ENCODE measurements at regions not wholly inside any gene's neighbourhood (a gene's known extent, or its start where the extent isn't known, plus 50 kb on each side); places are given as distances from the start of the nearest gene placed in this dataset.

- Histone ChIP-seq H3K4ac (ENCODE audit: low read depth, low read length) (no peak overlapping the region), H4K8ac (ENCODE audit: low read depth in 2 of 2, low read length in 2 of 2) (no peak overlapping the region), H4K5ac (ENCODE audit: low read depth, low read length) (no peak overlapping the region), H3K9me1 (ENCODE audit: insufficient read depth, low read length) (no peaks in the 10 kb centered on the region), H3K79me1 (ENCODE audit: low read depth in 1 of 2, low read length in 2 of 2) (no peaks in the 10 kb centered on the region), H2BK15ac (ENCODE audit: low read depth, low read length) (no peak overlapping the region), H4K91ac (ENCODE audit: insufficient read depth, low read depth, low read length) (no peak overlapping the region), H3K23ac (ENCODE audit: low read depth, low read length) (no peak overlapping the region), H2AFZ (replicated peaks; ENCODE audit: low read length, poor library complexity) (no peak overlapping the region), H3K4me3 (ENCODE audit: insufficient read depth, low read depth, low read length) (no peak overlapping the region), H2AK5ac (ENCODE audit: low read depth, low read length) (no peak overlapping the region), H3K9me3 (ENCODE audit: control insufficient read depth, insufficient read depth, low read length) (no peaks in the 10 kb centered on the region), H3K18ac (ENCODE audit: low read depth, low read length) (no peak overlapping the region), H3K4me2 (ENCODE audit: low read depth, low read length) (no peak overlapping the region), H3K27ac (ENCODE audit: insufficient read depth, low read length) (no peak overlapping the region), H3K14ac (replicated peaks; ENCODE audit: low read depth, low read length) (no peak overlapping the region), H3K56ac (ENCODE audit: extremely low read depth, insufficient read depth, low read length) (no peak overlapping the region), H3K4me1 (ENCODE audit: control insufficient read depth, insufficient read depth, low read length) (no peaks in the 10 kb centered on the region), H2BK5ac (ENCODE audit: low read depth, low read length, poor library complexity, severe bottlenecking) (no peak overlapping the region), H2BK120ac (ENCODE audit: low read depth, low read length) (no peak overlapping the region), H3K27me3 (ENCODE audit: control insufficient read depth, insufficient read depth, low read length) (peaks cover 48% of the 10 kb centered on the region), H3K36me3 (ENCODE audit: control insufficient read depth, insufficient read depth, low read length) (no peaks in the 10 kb centered on the region), H2BK20ac (ENCODE audit: low read depth, low read length) (no peak overlapping the region), H4K20me1 (ENCODE audit: insufficient read depth, low read length) (no peaks in the 10 kb centered on the region), H3K9ac (ENCODE audit: low read depth, low read length) (no peak overlapping the region), H2AK9ac (replicated peaks; ENCODE audit: low read depth, low read length, poor library complexity) (no peak overlapping the region)
- intact Hi-C loops (cut with micrococcal nuclease) (no loop called here), in situ Hi-C loops (cut with MboI; ENCODE audit: low sequenced_read_pairs) (no loop called here), dilution Hi-C loops (cut with HindIII; ENCODE audit: low sequenced_read_pairs, unreplicated experiment) (no loop called here)
- ChIA-PET POLR2A (ENCODE audit: unreplicated experiment) (no interaction called here), CTCF (no interaction called here)
- DNase-seq, result no peak
- ATAC-seq (ENCODE audit: low read depth), result no peak
- no TSS peak for BruUV-seq (replicated peaks)
- TF ChIP-seq USF2 (IDR thresholded peaks at IDR 0.05; ENCODE audit: low read depth, low read length), result no peak
- TF ChIP-seq MXI1 (IDR thresholded peaks at IDR 0.05; ENCODE audit: borderline replicate concordance, low read depth, low read length), result no peak
- TF ChIP-seq FOS (IDR thresholded peaks at IDR 0.05; ENCODE audit: low read depth, low read length), result no peak
- no peak for TF ChIP-seq CEBPB (IDR thresholded peaks at IDR 0.05; ENCODE audit: low read depth, low read length)
- TF ChIP-seq POLR2A (IDR thresholded peaks at IDR 0.05; ENCODE audit: low read depth, low read length), result no peak
- TF ChIP-seq CHD1 (IDR thresholded peaks at IDR 0.05; ENCODE audit: low read depth, low read length), result no peak
- no peak for TF ChIP-seq MAFK (IDR thresholded peaks at IDR 0.05; ENCODE audit: low read depth, low read length)
- TF ChIP-seq RFX5 (IDR thresholded peaks at IDR 0.05; ENCODE audit: low read depth, low read length), result no peak
- no peak for TF ChIP-seq BHLHE40 (IDR thresholded peaks at IDR 0.05; ENCODE audit: low read depth, low read length)
- no peak for TF ChIP-seq RCOR1 (IDR thresholded peaks at IDR 0.05; ENCODE audit: insufficient replicate concordance, low read length)
- TF ChIP-seq RAD21 (IDR thresholded peaks at IDR 0.05; ENCODE audit: low read length), result no peak
- no peak for TF ChIP-seq CTCF (conservative IDR thresholded peaks at IDR 0.05; ENCODE audit: low read depth, low read length)
- no peak for TF ChIP-seq NFE2L2 (IDR thresholded peaks at IDR 0.05; ENCODE audit: low read depth, low read length)
- TF ChIP-seq MAZ (IDR thresholded peaks at IDR 0.05; ENCODE audit: borderline replicate concordance, low read depth, low read length), result no peak
- TF ChIP-seq SMC3 (IDR thresholded peaks at IDR 0.05; ENCODE audit: low read depth, low read length), result no peak
- no CpG with 5 or more reads among the region's 1 CpG for WGBS, 2 experiments (ENCODE audit: extremely low coverage in 2 of 2, insufficient read length in 1 of 2)
Measured at GRCh38 chr11:11708256-11708655, 86.5 kb upstream of the GALNT18 start.

All from IMR-90 (cell line).